ENCODE measurements at regions not wholly inside any gene's neighbourhood (a gene's known extent, or its start where the extent isn't known, plus 50 kb on each side); places are given as distances from the start of the nearest gene placed in this dataset.

- Histone ChIP-seq H3K9me3 (replicated peaks; ENCODE audit: control insufficient read depth, insufficient read depth, low read depth, low read length) (no peaks in the 10 kb centered on the region), H3K79me2 (ENCODE audit: control insufficient read depth, insufficient read depth, low read length) (no peaks in the 10 kb centered on the region), H3K36me3 (ENCODE audit: control insufficient read depth, insufficient read depth, low read length) (no peaks in the 10 kb centered on the region), H2AFZ (ENCODE audit: low read depth, low read length) (0 out of 2 replicates have a peak overlapping the region, but pooled peaks have one; percentile 32), H3K9ac (ENCODE audit: insufficient read depth in 1 of 2, low read depth in 2 of 2, low read length in 2 of 2) (no peak overlapping the region), H3K9me1 (ENCODE audit: control insufficient read depth, insufficient read depth, low read length) (no peaks in the 10 kb centered on the region), H3K27ac (ENCODE audit: extremely low read depth, low read depth, low read length) (no peak overlapping the region), H3K4me2 (ENCODE audit: insufficient read depth, low read length) (no peak overlapping the region), H4K20me1 (replicated peaks; ENCODE audit: control insufficient read depth, insufficient read depth, low read length) (no peaks in the 10 kb centered on the region), H3K4me1 (replicated peaks in 1 of 2; ENCODE audit: control insufficient read depth in 2 of 2, insufficient read depth in 2 of 2, low read length in 2 of 2) (no peaks in the 10 kb centered on the region; a peak in 2 of 5 replicates), H3K4me3 (no peak overlapping the region), H3K27me3 (ENCODE audit: control insufficient read depth in 2 of 2, insufficient read depth in 2 of 2, low read length in 2 of 2) (no peaks in the 10 kb centered on the region)
- 46% methylated on average over 11 of the region's 12 CpGs for WGBS (ENCODE audit: insufficient coverage, low coverage, missing lambda C conversion rate)
- TF ChIP-seq CC2D1A (IDR thresholded peaks at IDR 0.05) (no peak), KAT7 (CRISPR knock-in tag; IDR thresholded peaks at IDR 0.05; ENCODE audit: borderline replicate concordance) (no peak), FOXJ2 (tag; IDR thresholded peaks at IDR 0.05) (no peak), PTBP1 (IDR thresholded peaks at IDR 0.05; ENCODE audit: low read depth, low read length) (no peak), PBX2 (CRISPR knock-in tag; IDR thresholded peaks at IDR 0.05; ENCODE audit: low read depth) (no peak), PBX2 (tag; conservative IDR thresholded peaks at IDR 0.05; ENCODE audit: low read depth) (no peak), NR1H2 (CRISPR knock-in tag; IDR thresholded peaks at IDR 0.05) (no peak), SRSF7 (optimal IDR thresholded peaks at IDR 0.05; ENCODE audit: low read depth, low read length) (no peak), SMARCE1 (IDR thresholded peaks at IDR 0.05) (no peak), SAFB2 (IDR thresholded peaks at IDR 0.05; ENCODE audit: borderline replicate concordance, low read depth, low read length, severe bottlenecking) (no peak), WHSC1 (IDR thresholded peaks at IDR 0.05; ENCODE audit: low read length) (no peak), CHCHD3 (CRISPR knock-in tag; IDR thresholded peaks at IDR 0.05) (no peak), RBM39 (optimal IDR thresholded peaks at IDR 0.05; ENCODE audit: low read depth, low read length) (no peak), ZNF316 (IDR thresholded peaks at IDR 0.05) (no peak), FOSL1 (tag; conservative IDR thresholded peaks at IDR 0.05) (no peak), ZNF644 (tag; IDR thresholded peaks at IDR 0.05; ENCODE audit: low read depth) (no peak), XRCC4 (IDR thresholded peaks at IDR 0.05; ENCODE audit: extremely low read depth, insufficient read depth, insufficient read length) (no peak)
- DNase-seq (ENCODE audit: extremely low read depth in 1 of 4, low spot score in 3 of 4) (no peak), FAIRE-seq (no peak), ATAC-seq (no peak)
- BruUV-seq (replicated peaks), result no TSS peak
- in situ Hi-C loops (cut with MboI) (no loop called here), intact Hi-C loops (cut with micrococcal nuclease) (no loop called here)
- CTCF ChIA-PET (ENCODE audit: low intra/inter-chr PET ratio), result no interaction called here
- POLR2A ChIA-PET, result no interaction called here
These were observed 209.4 kb downstream of the FOXA2 start for GRCh38 chr20:22374678-22375590.

Data from K562 (cell line).